Coronary artery (tissue), 2 donors: ENCODE measurements at regions not wholly inside any gene's neighbourhood (a gene's known extent, or its start where the extent isn't known, plus 50 kb on each side); places are given as distances from the start of the nearest gene placed in this dataset.

ENCODE experiments used
- DNase-seq: peaks from one replicate; pipeline ENCODE4 v3.0.0-alpha.2; 2017; ENCODE audit warnings: low spot score
- H3K27ac ChIP-seq, 2 donors: fragments of 200-600 bp; sonication (generic); one replicate each; pipeline ENCODE4 v1.5.1; 2016 to 2019
- H3K4me3 ChIP-seq: fragments of 200-600 bp; sonication (generic); 2 replicates; pipeline ENCODE4 v1.5.1; 2016; ENCODE audit warnings: mild to moderate bottlenecking, moderate library complexity
- TF ChIP-seq, protein P1 (sequence below): fragments of 200-600 bp; sonication (generic); IDR thresholded peaks from one replicate; pipeline ENCODE4 v1.5.1; 2019; ENCODE audit warnings: antibody characterized with exemption

- Histone ChIP-seq H3K27ac (no peak overlapping the region), H3K4me3 (no peak overlapping the region)
- DNase-seq = no peak
- TF ChIP-seq, protein P1, sequence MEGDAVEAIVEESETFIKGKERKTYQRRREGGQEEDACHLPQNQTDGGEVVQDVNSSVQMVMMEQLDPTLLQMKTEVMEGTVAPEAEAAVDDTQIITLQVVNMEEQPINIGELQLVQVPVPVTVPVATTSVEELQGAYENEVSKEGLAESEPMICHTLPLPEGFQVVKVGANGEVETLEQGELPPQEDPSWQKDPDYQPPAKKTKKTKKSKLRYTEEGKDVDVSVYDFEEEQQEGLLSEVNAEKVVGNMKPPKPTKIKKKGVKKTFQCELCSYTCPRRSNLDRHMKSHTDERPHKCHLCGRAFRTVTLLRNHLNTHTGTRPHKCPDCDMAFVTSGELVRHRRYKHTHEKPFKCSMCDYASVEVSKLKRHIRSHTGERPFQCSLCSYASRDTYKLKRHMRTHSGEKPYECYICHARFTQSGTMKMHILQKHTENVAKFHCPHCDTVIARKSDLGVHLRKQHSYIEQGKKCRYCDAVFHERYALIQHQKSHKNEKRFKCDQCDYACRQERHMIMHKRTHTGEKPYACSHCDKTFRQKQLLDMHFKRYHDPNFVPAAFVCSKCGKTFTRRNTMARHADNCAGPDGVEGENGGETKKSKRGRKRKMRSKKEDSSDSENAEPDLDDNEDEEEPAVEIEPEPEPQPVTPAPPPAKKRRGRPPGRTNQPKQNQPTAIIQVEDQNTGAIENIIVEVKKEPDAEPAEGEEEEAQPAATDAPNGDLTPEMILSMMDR = no peak
Measured at GRCh38 chr12:107938446-107938845, 163.9 kb downstream of the ASCL4 start.

- H3K4me3 ChIP-seq = no peak overlapping the region
- DNase-seq = no peak
- H3K27ac ChIP-seq = no peak overlapping the region
- TF ChIP-seq, protein P1 = no peak
Measured at GRCh38 chr12:107948391-107948945, 174.0 kb downstream of the ASCL4 start.

DNA sequence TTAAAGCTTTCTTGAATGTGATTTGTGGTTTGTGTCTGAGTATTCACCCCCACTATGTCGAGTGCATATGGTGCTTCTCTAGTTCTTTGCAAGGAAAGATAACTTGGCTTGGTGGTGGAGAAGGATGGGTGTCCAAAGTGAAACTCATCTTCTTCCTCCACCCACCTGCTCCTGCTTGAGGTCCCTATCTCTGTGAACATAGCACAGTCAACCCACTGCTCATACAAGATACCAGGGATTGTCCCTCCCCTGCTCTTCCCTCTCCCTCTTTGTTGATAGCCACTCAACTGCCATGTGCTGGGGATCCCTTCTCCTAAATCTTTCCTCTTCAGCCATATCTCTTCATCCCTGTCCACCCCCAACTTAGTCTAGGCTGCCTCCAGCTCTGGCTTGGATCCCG, 176.5 kb downstream of the ASCL4 start:
- TF ChIP-seq, protein P1 = no peak
- Histone ChIP-seq H3K27ac (no peak overlapping the region), H3K4me3 (no peak overlapping the region)
- DNase-seq = no peak

DNA sequence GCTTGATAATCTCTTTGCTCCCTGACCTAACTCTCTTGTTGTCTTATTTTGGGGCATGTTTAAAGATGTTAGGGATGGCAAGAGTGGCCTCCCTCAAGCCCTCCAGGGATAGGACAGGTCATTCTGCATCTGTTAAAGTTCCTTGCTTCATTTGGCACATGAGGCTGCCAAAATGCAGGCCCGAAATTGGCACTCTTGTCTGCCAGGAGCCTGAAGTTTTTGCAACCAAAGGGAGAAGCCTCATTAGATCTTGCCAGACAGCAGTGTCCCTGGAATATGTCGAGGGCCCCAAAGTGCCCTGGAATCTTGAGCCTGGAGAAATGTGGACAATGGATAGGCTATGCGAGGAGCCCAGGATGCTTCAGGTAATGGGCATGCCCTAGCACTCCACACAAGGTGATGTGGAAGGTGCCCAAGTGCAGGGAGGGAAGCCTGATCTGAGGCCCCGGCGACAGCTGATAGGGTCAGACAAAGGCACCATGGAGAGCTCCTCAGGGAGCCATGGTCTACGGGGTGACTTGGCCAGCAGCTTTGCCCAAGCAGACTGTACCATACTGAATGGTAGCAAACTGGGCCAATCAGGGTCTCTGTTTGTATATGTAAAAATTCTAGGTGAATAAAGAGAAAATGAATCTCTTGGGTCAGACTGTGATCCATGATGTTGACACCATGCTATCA, 173.0 kb upstream of the WSCD2 start:
- DNase-seq = no peak
- no peak overlapping the region for H3K27ac ChIP-seq
- TF ChIP-seq, protein P1 = no peak
- no peak overlapping the region for H3K4me3 ChIP-seq

- TF ChIP-seq, protein P1 = no peak
- DNase-seq = no peak
- H3K27ac ChIP-seq = no peak overlapping the region
- no peak overlapping the region for H3K4me3 ChIP-seq
Measured at GRCh38 chr12:107957459-107957858, 171.6 kb upstream of the WSCD2 start.

DNA sequence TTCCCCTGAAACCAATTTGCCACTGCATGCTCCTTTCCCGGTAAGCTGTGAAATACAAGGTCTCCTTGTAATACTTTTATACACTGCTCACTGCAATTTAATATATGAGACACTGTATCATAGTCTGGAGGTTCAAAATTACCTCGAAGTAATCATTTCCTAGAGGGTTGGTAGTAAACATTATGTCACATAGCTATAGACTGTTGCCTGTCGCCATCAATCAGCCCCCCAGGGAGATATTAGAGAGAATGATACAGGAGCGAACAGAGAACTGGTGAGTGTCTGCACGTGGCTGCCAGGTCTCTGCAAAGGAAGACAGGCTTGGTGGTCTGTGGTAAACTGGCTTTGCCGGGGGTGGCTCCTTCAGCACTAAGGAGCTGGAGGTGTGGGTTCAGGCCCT, 165.5 kb upstream of the WSCD2 start:
- Histone ChIP-seq H3K4me3 (no peak overlapping the region), H3K27ac (no peak overlapping the region)
- TF ChIP-seq, protein P1 = no peak
- no peak for DNase-seq

GRCh38 chr12:107967170-107967569, 161.9 kb upstream of the WSCD2 start:
- TF ChIP-seq, protein P1 = no peak
- no peak overlapping the region for H3K4me3 ChIP-seq
- no peak overlapping the region for H3K27ac ChIP-seq
- no peak for DNase-seq
